HG03442 (cell line): ENCODE measurements at regions not wholly inside any gene's neighbourhood (a gene's known extent, or its start where the extent isn't known, plus 50 kb on each side); places are given as distances from the start of the nearest gene placed in this dataset.
"Not testable (repeated sequence)": the region's sequence is repeated elsewhere in the genome, so short reads cannot be mapped to it uniquely, and the experiment has no call there.

ENCODE experiments used
- ATAC-seq: cut with Tn5 transposase; IDR thresholded peaks from one replicate; pipeline ENCODE4 v1.9.1; 2021; ENCODE audit warnings: mild to moderate bottlenecking, moderate library complexity; ENCODE audit not compliant: unreplicated experiment

GRCh38 chr3:20307383-20307782 lies 121.4 kb upstream of the SGO1 start:
- ATAC-seq = no peak

- no peak for ATAC-seq
Observed at GRCh38 chr3:20305647-20306046, 119.6 kb upstream of the SGO1 start.

- no peak for ATAC-seq
Observed at GRCh38 chr3:20302766-20303165, 116.8 kb upstream of the SGO1 start.

- no peak for ATAC-seq
Observed at GRCh38 chr3:20288050-20288449, 102.0 kb upstream of the SGO1 start.

GRCh38 chr3:20280257-20280656 lies 94.3 kb upstream of the SGO1 start:
- ATAC-seq = peak; percentile 60

- ATAC-seq = not testable (repeated sequence)
Observed at GRCh38 chr3:20265977-20266376, 80.0 kb upstream of the SGO1 start.

- no peak for ATAC-seq
Observed at GRCh38 chr3:20264900-20265567, 79.0 kb upstream of the SGO1 start.

- ATAC-seq = no peak
Observed at GRCh38 chr3:20258371-20258770, 72.4 kb upstream of the SGO1 start.

GRCh38 chr3:20256144-20256543 lies 70.1 kb upstream of the SGO1 start:
- ATAC-seq = peak; percentile 97

GRCh38 chr3:20254268-20255117 lies 68.5 kb upstream of the SGO1 start:
- ATAC-seq = no peak

- no peak for ATAC-seq
Observed at GRCh38 chr3:20250786-20251185, 64.8 kb upstream of the SGO1 start.

GRCh38 chr3:20250314-20250713 lies 64.3 kb upstream of the SGO1 start:
- no peak for ATAC-seq

- ATAC-seq = peak; percentile 96
Observed at GRCh38 chr3:20246662-20247061, 60.7 kb upstream of the SGO1 start.

- no peak for ATAC-seq
Observed at GRCh38 chr3:20245781-20246180, 59.8 kb upstream of the SGO1 start.

- no peak for ATAC-seq
Observed at GRCh38 chr3:20240154-20240883, 54.3 kb upstream of the SGO1 start.

- ATAC-seq = not testable (repeated sequence)
Observed at GRCh38 chr3:20238199-20238598, 52.2 kb upstream of the SGO1 start.

GRCh38 chr3:20236603-20237002 lies 50.6 kb upstream of the SGO1 start:
- no peak for ATAC-seq
